MM.1S (cell line): ENCODE measurements at regions not wholly inside any gene's neighbourhood (a gene's known extent, or its start where the extent isn't known, plus 50 kb on each side); places are given as distances from the start of the nearest gene placed in this dataset.

ENCODE experiments used
- EZH2 ChIP-seq: fragments of 300-600 bp; sonication (generic); optimal IDR thresholded peaks from 2 replicates; pipeline ENCODE3; 2017; ENCODE audit warnings: low read depth, mild to moderate bottlenecking, antibody characterized with exemption, low read length, mixed read lengths
- EZH2phosphoT487 ChIP-seq: fragments of 300-600 bp; sonication (generic); IDR thresholded peaks from 2 replicates; pipeline ENCODE4 v1.6.1; 2018; ENCODE audit warnings: antibody characterized with exemption, low read length
- TF ChIP-seq, protein P1 (sequence below): fragments of 300-600 bp; sonication (generic); IDR thresholded peaks from 2 replicates; pipeline ENCODE4 v1.5.1; 2016; ENCODE audit warnings: antibody characterized with exemption, low read length, mixed read lengths

DNA sequence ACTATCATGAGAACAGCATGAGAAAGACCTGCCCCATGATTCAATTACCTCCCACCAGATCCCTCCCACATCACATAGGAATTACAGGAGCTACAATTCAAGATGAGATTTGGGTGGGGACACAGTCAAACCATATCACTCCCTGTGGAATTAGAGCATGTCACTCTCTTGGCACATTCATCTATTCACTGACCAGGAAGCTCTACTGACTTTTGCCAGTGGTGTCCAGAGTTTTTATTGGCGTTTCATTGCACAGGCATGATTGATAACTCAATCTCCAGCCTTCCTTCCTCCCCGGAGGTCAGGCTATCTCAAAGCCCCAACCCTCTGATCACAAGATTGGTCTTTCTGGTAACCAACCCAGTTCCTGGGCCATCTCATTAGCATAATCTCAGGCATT, 478.9 kb upstream of the NRP1 start:
- TF ChIP-seq, protein P1, sequence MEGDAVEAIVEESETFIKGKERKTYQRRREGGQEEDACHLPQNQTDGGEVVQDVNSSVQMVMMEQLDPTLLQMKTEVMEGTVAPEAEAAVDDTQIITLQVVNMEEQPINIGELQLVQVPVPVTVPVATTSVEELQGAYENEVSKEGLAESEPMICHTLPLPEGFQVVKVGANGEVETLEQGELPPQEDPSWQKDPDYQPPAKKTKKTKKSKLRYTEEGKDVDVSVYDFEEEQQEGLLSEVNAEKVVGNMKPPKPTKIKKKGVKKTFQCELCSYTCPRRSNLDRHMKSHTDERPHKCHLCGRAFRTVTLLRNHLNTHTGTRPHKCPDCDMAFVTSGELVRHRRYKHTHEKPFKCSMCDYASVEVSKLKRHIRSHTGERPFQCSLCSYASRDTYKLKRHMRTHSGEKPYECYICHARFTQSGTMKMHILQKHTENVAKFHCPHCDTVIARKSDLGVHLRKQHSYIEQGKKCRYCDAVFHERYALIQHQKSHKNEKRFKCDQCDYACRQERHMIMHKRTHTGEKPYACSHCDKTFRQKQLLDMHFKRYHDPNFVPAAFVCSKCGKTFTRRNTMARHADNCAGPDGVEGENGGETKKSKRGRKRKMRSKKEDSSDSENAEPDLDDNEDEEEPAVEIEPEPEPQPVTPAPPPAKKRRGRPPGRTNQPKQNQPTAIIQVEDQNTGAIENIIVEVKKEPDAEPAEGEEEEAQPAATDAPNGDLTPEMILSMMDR = no peak
- TF ChIP-seq EZH2 (no peak), EZH2phosphoT487 (no peak)
